Hindlimb muscle (tissue), 1 donor: ENCODE measurements at regions not wholly inside any gene's neighbourhood (a gene's known extent, or its start where the extent isn't known, plus 50 kb on each side); places are given as distances from the start of the nearest gene placed in this dataset.
"Not testable (repeated sequence)": the region's sequence is repeated elsewhere in the genome, so short reads cannot be mapped to it uniquely, and the experiment has no call there.

Experiments used
- DNase-seq: peaks from one replicate; pipeline ENCODE4 v3.0.0-alpha.2; 2013

- no peak for DNase-seq
Measured at GRCh38 chr13:85601526-85601925, 197.7 kb downstream of the SLITRK6 start.

DNA sequence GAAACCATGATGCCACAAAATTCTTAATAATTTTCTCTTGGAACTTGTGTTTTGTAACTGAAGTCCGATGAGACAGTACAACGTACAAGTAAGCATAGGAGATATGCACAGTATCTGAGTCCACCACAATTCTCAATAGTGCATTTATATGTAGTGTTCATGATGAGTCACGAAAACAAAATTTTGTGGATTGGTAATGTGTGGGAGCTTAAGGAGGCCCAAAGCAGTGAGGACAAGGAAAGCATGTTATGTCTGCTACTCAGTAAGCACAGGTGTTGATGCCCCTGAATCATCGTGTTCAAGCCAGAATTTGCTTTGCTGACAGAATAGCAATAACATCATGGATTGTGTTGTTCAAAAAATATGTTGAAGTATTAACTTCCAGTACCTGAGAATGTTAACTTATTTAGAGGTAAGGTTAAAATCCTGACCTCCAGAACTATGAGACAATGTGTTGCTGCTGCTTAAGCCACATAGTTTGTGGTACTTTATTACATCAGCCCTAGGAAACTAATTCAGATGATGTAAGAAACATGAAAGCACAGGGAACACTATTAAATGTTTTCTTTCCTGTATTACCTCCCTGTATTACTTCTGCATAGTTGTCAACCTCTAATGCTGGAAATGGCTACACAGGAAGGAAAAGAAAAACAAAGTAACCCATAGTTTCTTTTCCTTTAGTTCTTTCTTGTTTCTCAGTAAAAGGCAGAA, 201.3 kb downstream of the SLITRK6 start:
- DNase-seq = no peak

DNA sequence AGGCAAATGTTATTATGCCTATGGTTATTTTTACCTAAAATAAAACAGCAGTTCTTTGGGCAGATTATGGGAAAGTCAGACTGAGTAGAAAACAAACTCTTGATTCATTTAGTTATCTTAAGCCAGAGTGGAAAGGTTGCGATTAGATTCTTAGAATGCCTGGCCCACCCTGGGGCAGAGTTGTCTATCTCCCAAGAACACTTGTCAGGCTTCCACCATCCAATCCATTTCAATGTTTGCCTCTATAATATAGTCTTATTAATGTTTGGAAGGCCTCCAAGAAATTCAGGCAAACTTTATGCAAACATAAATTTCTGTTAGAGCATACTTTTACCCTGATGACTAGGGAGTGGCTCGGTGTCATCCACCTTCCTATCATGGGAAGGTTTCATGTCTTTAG, 207.0 kb downstream of the SLITRK6 start:
- no peak for DNase-seq

GRCh38 chr13:85590231-85590931, 208.8 kb downstream of the SLITRK6 start:
- no peak for DNase-seq

GRCh38 chr13:85589021-85589420, 210.2 kb downstream of the SLITRK6 start:
- DNase-seq = no peak

GRCh38 chr13:85588359-85588758, 210.9 kb downstream of the SLITRK6 start:
- no peak for DNase-seq

- DNase-seq = no peak
Measured at GRCh38 chr13:85586856-85587255, 212.4 kb downstream of the SLITRK6 start.

DNA sequence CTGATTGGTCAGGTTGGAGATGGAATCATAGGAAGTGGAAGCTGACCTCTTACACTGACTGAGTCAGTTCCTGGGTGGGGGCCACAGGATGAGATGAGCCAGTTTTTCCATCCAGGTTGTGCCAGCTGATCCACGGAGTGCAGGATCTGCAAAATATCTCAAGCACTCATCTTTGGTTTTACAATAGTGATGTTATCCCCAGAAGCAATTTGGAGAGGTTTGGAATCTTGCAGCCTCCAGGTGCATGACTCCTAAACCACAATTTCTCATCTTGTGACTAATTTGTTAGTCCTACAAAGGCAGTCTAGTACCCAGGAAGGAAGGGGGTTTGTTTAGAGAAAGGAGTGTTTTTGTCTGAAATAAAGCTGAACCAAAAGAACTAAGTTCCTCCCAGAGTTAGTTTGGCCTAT, 212.8 kb downstream of the SLITRK6 start:
- no peak for DNase-seq

DNA sequence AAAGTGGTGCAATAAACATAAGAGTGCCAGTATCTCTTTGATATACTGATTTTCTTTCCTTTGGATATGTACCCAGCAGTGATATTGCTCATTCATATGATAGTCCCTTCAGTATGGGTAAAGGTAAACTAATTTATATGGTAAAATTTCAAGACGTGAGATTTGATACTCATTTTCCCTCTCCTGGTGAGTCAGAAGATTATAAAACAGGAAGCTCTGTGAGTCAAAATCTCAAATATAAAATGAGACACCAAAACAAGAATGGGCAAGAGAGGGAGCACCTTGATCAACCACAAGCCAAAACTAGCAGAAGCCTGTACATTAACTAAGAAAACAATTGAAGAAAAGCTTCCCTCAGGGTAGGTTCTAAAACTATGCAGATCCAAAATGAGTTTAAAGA, 216.3 kb downstream of the SLITRK6 start:
- no peak for DNase-seq

DNA sequence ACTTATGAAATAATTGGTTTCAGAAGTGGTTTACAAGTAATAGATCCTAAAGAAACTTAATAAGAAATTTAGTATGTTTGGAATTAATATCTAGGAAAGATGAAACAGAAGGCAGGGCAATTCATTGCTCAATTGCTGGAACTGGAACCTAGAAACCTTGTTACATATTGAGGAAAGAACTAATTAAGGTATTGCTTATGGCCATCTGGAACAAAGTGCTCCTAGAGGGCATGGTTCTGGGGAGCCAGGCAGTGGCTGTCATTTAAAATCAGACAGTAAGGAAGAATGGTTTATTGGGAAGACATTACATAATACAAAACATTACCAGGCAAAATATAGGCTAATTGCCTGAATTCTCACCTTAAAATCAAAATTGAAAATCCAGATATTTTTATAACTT, 224.1 kb downstream of the SLITRK6 start:
- no peak for DNase-seq

DNA sequence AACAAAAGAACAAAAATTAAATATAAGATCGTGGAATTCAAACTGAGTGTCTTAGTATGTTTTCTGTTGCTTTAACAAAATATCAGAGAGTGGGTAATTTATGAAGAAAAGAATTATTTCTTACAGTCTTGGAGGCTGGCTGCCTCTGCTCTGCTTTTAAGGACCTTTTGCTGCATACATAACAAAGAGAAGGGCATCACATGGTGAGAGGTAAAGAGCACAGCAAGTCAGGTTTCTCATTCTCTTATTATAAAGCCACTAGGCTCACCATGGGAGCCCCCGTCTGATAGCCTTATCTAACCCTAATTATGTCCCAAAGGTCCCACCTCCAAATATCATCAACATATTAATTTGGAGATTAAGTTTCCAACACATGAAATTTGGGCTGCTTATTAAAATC, 231.3 kb downstream of the SLITRK6 start:
- no peak for DNase-seq

- no peak for DNase-seq
Measured at GRCh38 chr13:85565652-85566051, 233.6 kb downstream of the SLITRK6 start.

- no peak for DNase-seq
Measured at GRCh38 chr13:85564598-85564997, 234.6 kb downstream of the SLITRK6 start.

GRCh38 chr13:85562282-85562681, 236.9 kb downstream of the SLITRK6 start:
- DNase-seq = no peak

DNA sequence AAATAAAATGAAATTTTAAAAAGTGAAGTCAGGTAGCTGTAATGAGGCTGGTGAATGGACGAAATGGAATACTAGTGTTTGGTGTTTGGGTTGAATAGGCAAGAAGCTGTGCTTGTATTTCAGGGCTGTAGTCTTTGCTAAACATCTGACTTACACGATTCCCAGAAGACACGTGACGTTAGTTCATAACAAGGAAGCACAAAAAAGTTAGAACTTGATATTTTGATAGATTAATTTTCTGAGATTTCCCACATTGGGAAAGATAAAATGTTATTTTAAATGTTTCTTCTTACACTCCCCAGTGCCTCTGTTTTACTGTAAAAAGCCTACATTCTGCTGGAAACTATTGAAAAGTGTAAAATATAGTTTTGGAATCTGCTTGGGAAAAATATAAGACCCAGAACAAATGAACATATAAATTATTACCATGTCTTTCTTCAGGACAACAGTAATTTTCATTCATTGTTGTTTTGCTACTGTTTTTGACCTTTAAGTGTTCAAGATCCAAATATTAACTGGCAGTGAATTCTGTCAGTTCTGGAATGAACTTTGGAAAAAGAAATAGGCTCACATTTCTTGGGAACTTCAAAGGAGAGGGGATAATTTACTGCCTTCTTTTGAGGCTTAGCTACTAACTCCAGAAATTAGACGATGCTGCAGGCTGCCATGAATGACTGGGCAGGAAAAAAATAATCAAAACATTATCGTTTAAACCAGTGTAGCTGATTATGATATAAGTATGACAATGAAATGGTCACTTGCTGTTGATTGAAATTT, 241.3 kb downstream of the SLITRK6 start:
- peak; percentile 29 for DNase-seq

GRCh38 chr13:85551012-85551411, 248.2 kb downstream of the SLITRK6 start:
- DNase-seq = no peak

DNA sequence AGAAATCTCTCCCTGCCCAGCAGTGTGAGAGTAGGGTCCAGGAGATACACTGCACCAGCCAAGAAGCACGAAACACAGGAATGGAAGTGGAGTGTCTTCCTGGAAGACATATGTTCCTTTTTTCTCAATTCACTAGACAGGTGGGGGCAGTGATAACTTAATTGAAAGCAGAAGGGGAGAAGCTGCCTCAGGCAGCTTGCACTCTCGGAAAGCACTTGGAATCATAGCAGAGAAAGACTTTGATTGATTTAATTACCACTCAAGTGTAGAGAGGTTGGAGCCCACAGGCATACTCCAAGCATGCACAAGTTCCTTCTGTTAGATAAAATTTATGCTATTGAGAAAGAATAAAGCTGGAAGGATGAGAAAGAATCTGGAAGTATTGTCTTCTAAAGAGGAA, 249.4 kb downstream of the SLITRK6 start:
- DNase-seq = no peak

GRCh38 chr13:85548845-85549244, 250.4 kb downstream of the SLITRK6 start:
- not testable (repeated sequence) for DNase-seq

DNA sequence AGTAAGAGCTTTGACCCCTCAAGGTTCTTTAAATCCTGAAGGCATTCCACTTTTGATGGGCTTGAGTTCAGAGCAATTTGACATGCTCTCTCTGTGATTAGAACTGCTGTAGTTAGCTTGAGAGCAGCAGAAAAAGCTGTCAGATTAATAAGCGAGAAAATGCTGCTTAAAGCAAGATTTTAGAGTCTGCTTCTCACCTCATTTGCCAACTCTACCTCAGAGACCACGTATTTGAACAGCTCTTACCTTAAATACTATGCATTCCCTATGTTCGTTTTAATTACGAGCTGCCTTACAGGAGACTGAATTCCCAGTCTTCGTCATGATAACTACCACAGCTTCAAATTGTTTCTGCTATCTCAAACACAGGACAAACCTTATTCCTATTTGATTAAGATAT, 253.4 kb downstream of the SLITRK6 start:
- DNase-seq = no peak

GRCh38 chr13:85544756-85545155, 254.5 kb downstream of the SLITRK6 start:
- no peak for DNase-seq

GRCh38 chr13:85543144-85543543, 256.1 kb downstream of the SLITRK6 start:
- no peak for DNase-seq

- DNase-seq = no peak
Measured at GRCh38 chr13:85541476-85541875, 257.7 kb downstream of the SLITRK6 start.

- DNase-seq = no peak
Measured at GRCh38 chr13:85538957-85539356, 260.3 kb downstream of the SLITRK6 start.

DNA sequence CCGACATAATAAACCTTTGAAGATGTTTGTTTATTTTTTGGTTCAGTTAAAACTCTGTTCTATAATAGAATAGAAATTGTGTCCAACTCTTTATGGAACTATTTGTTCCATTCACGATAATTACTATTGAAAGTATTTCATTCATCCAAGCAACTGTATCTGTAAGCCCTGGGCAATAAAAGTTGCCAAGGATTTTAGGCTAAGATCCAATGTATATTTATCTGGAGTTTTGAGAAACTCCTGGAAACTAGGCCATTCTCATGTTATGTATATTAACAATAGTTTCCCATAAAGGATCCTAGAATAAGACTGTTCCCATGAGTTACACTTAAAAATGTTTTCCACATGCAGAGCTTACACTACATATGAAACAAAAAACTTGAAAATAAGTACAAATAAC, 261.6 kb downstream of the SLITRK6 start:
- peak; percentile 69 for DNase-seq
